Skeletal muscle tissue (tissue), 3 donors: ENCODE measurements at regions not wholly inside any gene's neighbourhood (a gene's known extent, or its start where the extent isn't known, plus 50 kb on each side); places are given as distances from the start of the nearest gene placed in this dataset.

Experiments used
- H3K27ac ChIP-seq: one replicate; pipeline ENCODE4 v1.7.0; 2013; ENCODE audit warnings: mild to moderate bottlenecking, low read depth, low read length, inconsistent platforms
- H3K27me3 ChIP-seq, 3 donors: one replicate each; pipeline ENCODE4 v1.7.0; 2013; ENCODE audit warnings: low read length in 3 of 3; ENCODE audit not compliant: control insufficient read depth in 3 of 3, insufficient read depth in 3 of 3
- H3K36me3 ChIP-seq, 3 donors: one replicate each; pipeline ENCODE4 v1.7.0; 2013; ENCODE audit warnings: low read length in 3 of 3; ENCODE audit not compliant: control insufficient read depth in 3 of 3, insufficient read depth in 3 of 3
- H3K4me1 ChIP-seq, 3 donors: one replicate each; pipeline ENCODE4 v1.7.0; 2013; ENCODE audit warnings: low read length in 3 of 3, mild to moderate bottlenecking in 3 of 3; ENCODE audit not compliant: control insufficient read depth in 3 of 3, insufficient read depth in 3 of 3
- H3K4me3 ChIP-seq, 3 donors: one replicate each; pipeline ENCODE4 v1.7.0; 2013; ENCODE audit warnings: low read length in 3 of 3
- H3K9ac ChIP-seq, 3 donors: one replicate each; pipeline ENCODE4 v1.7.0; 2013; ENCODE audit warnings: low read length in 3 of 3, mild to moderate bottlenecking in 3 of 3, moderate library complexity in 2 of 3, low read depth in 1 of 3
- H3K9me3 ChIP-seq, 3 donors: one replicate each; pipeline ENCODE4 v1.7.0; 2013; ENCODE audit warnings: low read length in 3 of 3; ENCODE audit not compliant: control insufficient read depth in 3 of 3
- donor health status: Osteomylitis.

DNA sequence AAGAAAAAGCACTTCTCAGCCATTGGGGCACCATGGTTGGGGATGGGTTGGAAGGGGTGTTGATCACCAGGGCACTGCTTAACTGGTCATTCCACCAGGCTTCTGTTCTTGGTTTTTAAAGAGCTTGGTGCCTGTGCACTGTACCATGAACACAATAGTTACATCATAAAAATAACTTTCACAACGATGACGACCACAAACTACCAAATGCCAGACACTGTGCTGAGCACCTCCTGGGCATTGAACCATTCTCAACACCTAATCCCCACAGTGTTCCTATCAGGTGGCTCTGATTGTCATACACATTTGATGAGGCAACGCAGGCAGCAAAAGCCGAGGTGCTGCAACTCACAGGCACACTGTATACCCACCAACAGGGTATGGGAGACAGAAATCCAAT is 208.0 kb downstream of the FOXL1 start:
- no peak overlapping the region for H3K27ac ChIP-seq
- no peak overlapping the region for H3K4me3 ChIP-seq
- no peaks in the 10 kb centered on the region for H3K9me3 ChIP-seq
- no peaks in the 10 kb centered on the region for H3K36me3 ChIP-seq
- H3K27me3 ChIP-seq: peaks cover 33 to 45% (median 39%) of the 10 kb centered on the region in 3 donors
- no peaks in the 10 kb centered on the region for H3K4me1 ChIP-seq
- H3K9ac ChIP-seq: no peak overlapping the region

- no peaks in the 10 kb centered on the region for H3K36me3 ChIP-seq
- no peak overlapping the region for H3K9ac ChIP-seq
- H3K4me1 ChIP-seq: no peaks in the 10 kb centered on the region
- H3K27ac ChIP-seq: no peak overlapping the region
- no peaks in the 10 kb centered on the region for H3K9me3 ChIP-seq
- peaks cover 36 to 41% (median 41%) of the 10 kb centered on the region in 3 donors for H3K27me3 ChIP-seq
- no peak overlapping the region for H3K4me3 ChIP-seq
These were observed 208.6 kb downstream of the FOXL1 start for GRCh38 chr16:86786994-86787393.

- Histone ChIP-seq H3K9ac (no peak overlapping the region), H3K27ac (no peak overlapping the region), H3K4me3 (no peak overlapping the region), H3K36me3 (no peaks in the 10 kb centered on the region), H3K4me1 (no peaks in the 10 kb centered on the region), H3K9me3 (no peaks in the 10 kb centered on the region), H3K27me3 (peaks cover 38 to 41% (median 39%) of the 10 kb centered on the region in 3 donors)
These were observed 209.2 kb downstream of the FOXL1 start for GRCh38 chr16:86787538-86787937.

DNA sequence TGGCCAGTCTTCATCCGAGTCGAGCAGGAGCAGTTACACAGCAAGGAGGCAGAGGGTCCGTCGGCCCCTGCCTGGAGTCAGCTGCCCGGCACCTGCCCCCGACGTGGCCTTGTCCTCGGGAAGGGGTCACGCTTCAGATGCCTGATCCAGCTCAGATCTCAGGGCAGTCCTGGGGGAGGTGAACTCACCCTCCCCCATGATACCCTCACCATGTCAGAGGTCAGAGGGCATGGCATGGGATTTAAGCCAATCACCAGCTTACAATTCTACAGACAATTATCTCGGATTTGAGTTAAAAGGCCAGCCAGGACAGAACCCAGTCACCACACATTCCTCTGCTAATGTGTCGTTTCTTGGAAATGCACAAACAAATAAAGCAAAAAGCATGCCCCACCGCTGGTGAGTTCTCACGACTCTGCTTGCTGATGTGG is 211.3 kb downstream of the FOXL1 start:
- H3K27ac ChIP-seq: no peak overlapping the region
- peaks cover 46 to 49% (median 48%) of the 10 kb centered on the region in 3 donors for H3K27me3 ChIP-seq
- H3K9ac ChIP-seq: no peak overlapping the region
- no peaks in the 10 kb centered on the region for H3K4me1 ChIP-seq
- H3K4me3 ChIP-seq: no peak overlapping the region
- H3K36me3 ChIP-seq: no peaks in the 10 kb centered on the region
- no peaks in the 10 kb centered on the region for H3K9me3 ChIP-seq

- H3K27me3 ChIP-seq: peaks cover 42 to 48% (median 46%) of the 10 kb centered on the region in 3 donors
- no peaks in the 10 kb centered on the region for H3K36me3 ChIP-seq
- H3K9me3 ChIP-seq: no peaks in the 10 kb centered on the region
These were observed 213.1 kb downstream of the FOXL1 start for GRCh38 chr16:86791287-86792035.

GRCh38 chr16:86794216-86794864 is 216.0 kb downstream of the FOXL1 start:
- no peaks in the 10 kb centered on the region for H3K4me1 ChIP-seq
- no peaks in the 10 kb centered on the region for H3K36me3 ChIP-seq
- no peak overlapping the region for H3K4me3 ChIP-seq
- H3K9ac ChIP-seq: no peak overlapping the region
- H3K27me3 ChIP-seq: peaks cover 39 to 46% (median 40%) of the 10 kb centered on the region in 3 donors
- H3K27ac ChIP-seq: no peak overlapping the region
- no peaks in the 10 kb centered on the region for H3K9me3 ChIP-seq

More at GRCh38 chr16:86791287-86792035, 213.1 kb downstream of the FOXL1 start:
- Histone ChIP-seq H3K27ac (no peak overlapping the region), H3K4me3 (no peak overlapping the region), H3K4me1 (no peaks in the 10 kb centered on the region), H3K9ac (no peak overlapping the region)

GRCh38 chr16:86797700-86798099 is 219.4 kb downstream of the FOXL1 start:
- Histone ChIP-seq H3K27me3 (peaks cover 22 to 41% (median 33%) of the 10 kb centered on the region in 3 donors), H3K4me3 (no peak overlapping the region), H3K27ac (no peak overlapping the region)

DNA sequence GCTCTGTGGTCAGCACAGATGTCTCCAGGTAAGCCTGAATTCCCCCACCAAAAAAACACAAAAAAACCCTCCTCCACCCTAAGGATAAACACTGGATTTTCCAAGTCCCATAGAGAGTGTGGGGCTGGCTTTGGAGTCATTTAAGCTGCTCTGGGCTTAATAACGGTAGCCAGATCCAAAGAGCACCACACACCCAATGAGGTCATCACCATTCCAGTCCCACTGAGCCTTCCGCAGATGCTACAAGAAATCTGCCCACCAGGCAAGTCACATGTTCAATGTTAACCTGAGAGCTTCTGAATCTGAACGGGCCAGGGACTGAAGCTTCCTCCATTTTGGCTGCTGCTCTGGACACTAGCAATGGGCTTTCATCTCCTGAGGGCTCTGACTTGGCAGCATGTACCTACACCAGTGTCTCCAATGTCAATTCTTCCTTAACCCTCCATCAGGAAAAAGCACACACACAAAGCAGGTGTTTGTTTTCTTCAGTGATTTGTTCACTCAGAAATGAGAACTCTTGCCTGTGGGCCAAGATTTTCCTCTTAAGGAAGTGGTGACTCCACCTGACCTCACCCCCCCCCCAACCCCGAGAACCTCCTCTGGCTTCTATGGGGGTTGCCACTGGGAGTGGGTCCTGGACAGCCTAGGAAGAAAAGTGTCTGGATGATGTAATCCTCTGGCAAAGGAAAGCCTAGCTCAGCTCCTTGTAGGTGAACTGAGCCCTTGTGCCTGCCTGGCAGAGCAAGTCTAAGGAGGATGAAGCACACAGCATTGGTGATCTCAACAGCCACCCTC is 220.1 kb downstream of the FOXL1 start:
- H3K4me3 ChIP-seq: no peak overlapping the region
- no peak overlapping the region for H3K9ac ChIP-seq
- peaks cover 0 to under 1% (median 0%) of the 10 kb centered on the region in 3 donors for H3K9me3 ChIP-seq
- H3K27ac ChIP-seq: no peak overlapping the region
- H3K27me3 ChIP-seq: peaks cover 18 to 34% (median 28%) of the 10 kb centered on the region in 3 donors
- no peaks in the 10 kb centered on the region for H3K4me1 ChIP-seq
- no peaks in the 10 kb centered on the region for H3K36me3 ChIP-seq

More at GRCh38 chr16:86797700-86798099, 219.4 kb downstream of the FOXL1 start:
- Histone ChIP-seq H3K36me3 (no peaks in the 10 kb centered on the region), H3K9me3 (no peaks in the 10 kb centered on the region), H3K4me1 (no peaks in the 10 kb centered on the region), H3K9ac (no peak overlapping the region)

DNA sequence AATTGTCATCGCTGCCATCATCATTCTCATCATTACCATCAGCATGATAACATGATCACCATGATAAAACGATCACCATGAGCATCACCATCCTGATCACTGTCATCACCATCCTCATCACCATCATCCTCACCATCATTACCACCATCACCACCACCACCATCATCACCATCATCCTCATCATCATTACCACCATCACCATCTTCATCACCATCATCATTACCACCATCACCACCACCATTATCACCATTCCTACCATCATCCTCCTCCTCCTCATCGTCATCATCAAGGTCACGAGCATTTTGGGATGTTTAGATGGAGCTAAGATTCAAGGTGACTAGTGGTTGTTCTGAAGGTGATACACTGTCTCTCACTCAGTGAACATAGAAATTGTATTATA is 221.0 kb downstream of the FOXL1 start:
- H3K4me1 ChIP-seq: no peaks in the 10 kb centered on the region
- no peak overlapping the region for H3K9ac ChIP-seq
- peaks cover 0 to 4% (median 0%) of the 10 kb centered on the region in 3 donors for H3K9me3 ChIP-seq
- H3K27ac ChIP-seq: no peak overlapping the region
- no peak overlapping the region for H3K4me3 ChIP-seq
- H3K36me3 ChIP-seq: no peaks in the 10 kb centered on the region
- H3K27me3 ChIP-seq: peaks cover 14 to 26% (median 23%) of the 10 kb centered on the region in 3 donors
